GM10248 (cell line): ENCODE measurements at regions not wholly inside any gene's neighbourhood (a gene's known extent, or its start where the extent isn't known, plus 50 kb on each side); places are given as distances from the start of the nearest gene placed in this dataset.

Experiments used
- CTCF ChIA-PET: fragments of 300-600 bp; sonication (Branson Sonifier 250); formaldehyde crosslinking; extraction: SDS; loops from one replicate; lab custom pipeline; 2021; ENCODE audit warnings: antibody characterized with exemption; lab: Yijun Ruan, JAX
- POLR2A ChIA-PET: fragments of 350-650 bp; sonication (Branson Sonifier 250); formaldehyde crosslinking; extraction: SDS; loops from one replicate; lab custom pipeline; 2020; ENCODE audit warnings: antibody characterized with exemption; lab: Yijun Ruan, JAX
- DNase-seq: peaks from one replicate; pipeline ENCODE4 v3.0.0; 2012; ENCODE audit errors: extremely low spot score
- CTCF ChIP-seq: IDR thresholded peaks from 2 replicates; pipeline ENCODE4 v1.5.1; 2012; ENCODE audit warnings: mild to moderate bottlenecking, low read depth; ENCODE audit errors: extremely low read depth, missing control alignments, control extremely low read depth

GRCh38 chr9:107665057-107665456 lies 175.5 kb upstream of the KLF4 start:
- POLR2A ChIA-PET = no interaction called here
- TF ChIP-seq CTCF = no peak
- no peak for DNase-seq
- CTCF ChIA-PET = no interaction called here

- DNase-seq = no peak
- TF ChIP-seq CTCF = no peak
- POLR2A ChIA-PET = no interaction called here
- CTCF ChIA-PET = no interaction called here
These were observed 171.4 kb upstream of the KLF4 start for GRCh38 chr9:107660976-107661375.

GRCh38 chr9:107653263-107653821 lies 163.8 kb upstream of the KLF4 start:
- TF ChIP-seq CTCF = no peak
- no peak for DNase-seq
- ChIA-PET POLR2A (no interaction called here), CTCF (no interaction called here)

GRCh38 chr9:107650995-107651394 lies 161.4 kb upstream of the KLF4 start:
- no peak for DNase-seq
- ChIA-PET CTCF (interaction anchor here (1.0 to 1.3 kb wide), 2 partner anchors 8 to 84 kb away, joined by 3 read pairs; no protein-coding TSS in a partner anchor), POLR2A (no interaction called here)
- no peak for TF ChIP-seq CTCF

- no peak for TF ChIP-seq CTCF
- no peak for DNase-seq
- ChIA-PET CTCF (interaction anchor here (1.3 kb wide), 1 partner anchor 83 kb away, joined by 3 read pairs; no protein-coding TSS in a partner anchor), POLR2A (no interaction called here)
These were observed 160.8 kb upstream of the KLF4 start for GRCh38 chr9:107650321-107650720.

GRCh38 chr9:107648153-107648715 lies 158.7 kb upstream of the KLF4 start:
- no peak for DNase-seq
- TF ChIP-seq CTCF = no peak
- CTCF ChIA-PET = no interaction called here
- POLR2A ChIA-PET = no interaction called here

GRCh38 chr9:107647611-107648010 lies 158.0 kb upstream of the KLF4 start:
- TF ChIP-seq CTCF = no peak
- no peak for DNase-seq
- ChIA-PET CTCF (interaction anchor here (2.5 kb wide), 1 partner anchor 18 kb away, joined by 7 read pairs; no protein-coding TSS in a partner anchor), POLR2A (no interaction called here)
